Stomach (tissue), 8 donors: ENCODE measurements at regions not wholly inside any gene's neighbourhood (a gene's known extent, or its start where the extent isn't known, plus 50 kb on each side); places are given as distances from the start of the nearest gene placed in this dataset.
"Not testable (repeated sequence)": the region's sequence is repeated elsewhere in the genome, so short reads cannot be mapped to it uniquely, and the experiment has no call there.

Experiments
- DNase-seq, 2 donors: peaks; one replicate each; pipeline versions ENCODE4 v3.0.0 to v3.0.0-alpha.2; 2013 to 2019
- H3K27ac ChIP-seq, 5 donors: fragments of 200-600 bp in 4 of 5; sonication (generic) in 4 of 5; one replicate each; pipeline ENCODE4 v1.5.1; 2013 to 2019; ENCODE audit warnings: mild to moderate bottlenecking in 1 of 5, moderate library complexity in 1 of 5
- H3K27me3 ChIP-seq, 3 donors: fragments of 200-600 bp; sonication (generic); one replicate each; pipeline ENCODE4 v1.5.1; 2017 to 2019; ENCODE audit warnings: mixed run types in 1 of 3
- H3K36me3 ChIP-seq, 4 donors: fragments of 200-600 bp; sonication (generic); 1 replicate in 3 of 4; 2 replicates in 1 of 4; pipeline ENCODE4 v1.5.1; 2016 to 2019
- H3K4me1 ChIP-seq, 4 donors: fragments of 200-600 bp; sonication (generic); one replicate each; pipeline ENCODE4 v1.5.1; 2016 to 2019
- H3K4me3 ChIP-seq, 4 donors: fragments of 200-600 bp; sonication (generic) in 3 of 4; one replicate each; pipeline ENCODE4 v1.5.1; 2016 to 2019; ENCODE audit warnings: mild to moderate bottlenecking in 1 of 4
- H3K9me3 ChIP-seq, 4 donors: fragments of 200-600 bp; sonication (generic); one replicate each; pipeline ENCODE4 v1.5.1; 2016 to 2019
- WGBS, 5 donors: extraction: QIAGEN DNeasy Blood & Tissue Kit in 3 of 5; methylation state at CpG; one replicate each; pipeline versions ENCODE4 v1.1.5 to v1.1.7; 2013 to 2018; 5-methylcytosine and 5-hydroxymethylcytosine counted together
- intact Hi-C: fragments of 100-400 bp; cut with DNase I; formaldehyde crosslinking; loops from one replicate; pipeline ENCODE4 v1.15.1; 2023; ENCODE audit warnings: low total_unique reads
- TF ChIP-seq, protein P1 (sequence below), 7 experiments: fragments of 450-650 bp in 4 of 7; fragments of 200-600 bp in 3 of 7; sonication (generic) in 3 of 7; IDR thresholded peaks; one replicate each; pipeline ENCODE4 v1.5.1; 2016 to 2019; ENCODE audit warnings: antibody characterized with exemption in 7 of 7, control low read depth in 2 of 7, mild to moderate bottlenecking in 1 of 7
- donor health status: healthy with polysubstance abuse.
- donor health status: Bipolar disorder and iron deficiency.
- donor health status: healthy.

DNA sequence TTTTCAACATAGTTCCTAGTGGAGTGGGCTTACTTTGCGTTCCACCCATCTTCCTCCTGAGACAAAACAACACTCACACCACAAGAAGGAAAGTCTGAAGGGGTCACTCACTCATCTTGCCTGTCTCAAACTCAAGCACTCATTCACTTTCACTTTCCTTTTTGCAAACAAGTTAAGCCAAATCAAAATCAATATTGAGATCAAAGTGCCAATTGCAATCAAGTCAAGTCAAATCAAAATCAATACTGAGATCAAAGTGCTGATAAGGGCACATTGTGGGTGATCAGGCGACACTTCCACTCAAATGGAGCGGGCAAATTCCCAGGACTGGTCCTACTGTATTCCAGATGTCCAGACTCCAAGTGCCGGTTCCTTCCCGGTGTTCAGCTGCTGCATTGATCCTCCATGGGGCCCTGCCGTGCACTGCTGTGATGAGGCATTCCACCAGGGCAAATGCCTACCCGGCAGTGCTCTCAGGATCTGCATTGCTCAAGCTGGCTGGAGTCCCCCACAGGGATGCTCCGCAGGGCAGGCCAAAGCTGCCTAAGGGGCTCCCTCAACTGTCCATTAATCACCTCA, 183.0 kb upstream of the PLGLB1 start:
- H3K4me3 ChIP-seq, DNase-seq, intact Hi-C loops, H3K36me3 ChIP-seq, H3K4me1 ChIP-seq, H3K27ac ChIP-seq, H3K27me3 ChIP-seq: not testable (repeated sequence)
- peaks cover 6 to 22% (median 10%) of the 10 kb centered on the region in 4 donors for H3K9me3 ChIP-seq
- WGBS, 5 donors: 79 to 100% (median 90%) methylated on average over 3 to 8 of the region's 8 CpGs

GRCh38 chr2:87212938-87213337, 191.3 kb upstream of the PLGLB1 start:
- H3K4me1 ChIP-seq, H3K9me3 ChIP-seq, intact Hi-C loops, H3K27me3 ChIP-seq, H3K27ac ChIP-seq, H3K4me3 ChIP-seq, H3K36me3 ChIP-seq, DNase-seq: not testable (repeated sequence)
- 60 to 91% (median 79%) methylated on average over 1 to 2 of the region's 3 CpGs for WGBS, 5 donors

- 86 to 94% (median 90%) methylated on average over 2 of the region's 4 CpGs; no CpG with 5 or more reads in 1 of the 5 donors for whole genome bisulfite sequencing, 5 donors
- H3K9me3 ChIP-seq, H3K27me3 ChIP-seq, DNase-seq, H3K36me3 ChIP-seq, intact Hi-C loops, H3K4me1 ChIP-seq, H3K27ac ChIP-seq, H3K4me3 ChIP-seq: not testable (repeated sequence)
These were observed 195.4 kb upstream of the PLGLB1 start for GRCh38 chr2:87217005-87217404.

GRCh38 chr2:87217741-87218410, 196.2 kb upstream of the PLGLB1 start:
- intact Hi-C loops: not testable (repeated sequence)
- 12 to 27% (median 19%) methylated on average over 7 to 13 of the region's 21 CpGs; no CpG with 5 or more reads in 1 of the 5 donors for WGBS, 5 donors

DNA sequence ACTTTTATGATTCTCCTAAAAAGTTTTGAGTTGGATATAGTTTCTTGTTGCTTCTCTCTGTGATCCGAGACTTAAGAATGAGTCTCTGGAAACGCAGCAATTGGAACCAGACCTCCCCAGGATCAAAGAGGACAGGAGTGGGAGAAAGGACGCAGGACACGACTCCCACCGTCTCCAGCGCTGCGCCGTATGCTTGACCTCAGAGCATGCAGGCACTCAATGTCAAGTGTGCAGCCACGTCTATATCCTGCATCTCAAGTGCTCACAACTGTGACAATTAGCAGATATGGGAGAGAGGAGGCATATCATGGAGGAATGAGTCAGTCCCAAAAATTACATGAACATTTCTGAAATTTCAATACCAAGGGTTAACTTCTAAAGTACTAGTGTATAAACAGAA, 199.0 kb upstream of the PLGLB1 start:
- H3K4me1 ChIP-seq, H3K36me3 ChIP-seq, H3K4me3 ChIP-seq, DNase-seq, H3K27ac ChIP-seq, H3K9me3 ChIP-seq, intact Hi-C loops, H3K27me3 ChIP-seq: not testable (repeated sequence)
- 67 to 78% (median 77%) methylated on average over 9 of the region's 9 CpGs for WGBS, 5 donors

More at GRCh38 chr2:87217741-87218410, 196.2 kb upstream of the PLGLB1 start:
- not testable (repeated sequence) for H3K4me3 ChIP-seq, H3K4me1 ChIP-seq, H3K36me3 ChIP-seq, H3K9me3 ChIP-seq, H3K27ac ChIP-seq, H3K27me3 ChIP-seq
- TF ChIP-seq, protein P1, sequence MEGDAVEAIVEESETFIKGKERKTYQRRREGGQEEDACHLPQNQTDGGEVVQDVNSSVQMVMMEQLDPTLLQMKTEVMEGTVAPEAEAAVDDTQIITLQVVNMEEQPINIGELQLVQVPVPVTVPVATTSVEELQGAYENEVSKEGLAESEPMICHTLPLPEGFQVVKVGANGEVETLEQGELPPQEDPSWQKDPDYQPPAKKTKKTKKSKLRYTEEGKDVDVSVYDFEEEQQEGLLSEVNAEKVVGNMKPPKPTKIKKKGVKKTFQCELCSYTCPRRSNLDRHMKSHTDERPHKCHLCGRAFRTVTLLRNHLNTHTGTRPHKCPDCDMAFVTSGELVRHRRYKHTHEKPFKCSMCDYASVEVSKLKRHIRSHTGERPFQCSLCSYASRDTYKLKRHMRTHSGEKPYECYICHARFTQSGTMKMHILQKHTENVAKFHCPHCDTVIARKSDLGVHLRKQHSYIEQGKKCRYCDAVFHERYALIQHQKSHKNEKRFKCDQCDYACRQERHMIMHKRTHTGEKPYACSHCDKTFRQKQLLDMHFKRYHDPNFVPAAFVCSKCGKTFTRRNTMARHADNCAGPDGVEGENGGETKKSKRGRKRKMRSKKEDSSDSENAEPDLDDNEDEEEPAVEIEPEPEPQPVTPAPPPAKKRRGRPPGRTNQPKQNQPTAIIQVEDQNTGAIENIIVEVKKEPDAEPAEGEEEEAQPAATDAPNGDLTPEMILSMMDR (IDR thresholded peaks at IDR 0.05): peak in 2 of 7 experiments; percentile 45
- DNase-seq: peak; percentile 4 to 66

- H3K4me1 ChIP-seq, intact Hi-C loops, H3K27me3 ChIP-seq, H3K9me3 ChIP-seq, H3K36me3 ChIP-seq, H3K27ac ChIP-seq, H3K4me3 ChIP-seq, DNase-seq: not testable (repeated sequence)
- WGBS, 5 donors: 79 to 87% (median 84%) methylated on average over 7 of the region's 7 CpGs
These were observed 200.5 kb upstream of the PLGLB1 start for GRCh38 chr2:87222131-87222530.

DNA sequence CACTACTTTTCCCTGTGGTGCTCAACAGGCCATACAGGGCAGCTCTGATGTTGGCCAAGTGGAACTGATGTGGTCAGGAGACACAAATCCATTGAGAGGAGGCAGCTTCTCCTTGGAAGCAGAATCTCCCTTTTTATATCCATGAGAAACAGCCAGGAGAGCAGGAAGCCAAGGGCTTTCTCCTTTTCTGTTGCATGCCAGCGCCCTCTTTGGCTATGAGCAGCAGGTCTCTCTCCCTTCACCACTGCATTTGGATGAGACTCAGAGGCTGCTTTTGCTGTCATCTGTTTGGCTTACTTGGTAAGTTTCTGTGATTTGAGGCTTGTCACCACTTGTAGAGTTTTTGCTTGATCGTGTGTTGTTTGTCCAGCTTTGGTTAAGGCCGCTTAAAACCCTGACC, 202.2 kb upstream of the PLGLB1 start:
- H3K4me1 ChIP-seq, H3K27ac ChIP-seq, H3K4me3 ChIP-seq, H3K27me3 ChIP-seq, H3K36me3 ChIP-seq, H3K9me3 ChIP-seq, DNase-seq, intact Hi-C loops: not testable (repeated sequence)
- 17 to 80% (median 55%) methylated on average over 1 to 2 of the region's 3 CpGs; no CpG with 5 or more reads in 1 of the 5 donors for WGBS, 5 donors
